OCI-LY7 (cell line): ENCODE measurements at regions not wholly inside any gene's neighbourhood (a gene's known extent, or its start where the extent isn't known, plus 50 kb on each side); places are given as distances from the start of the nearest gene placed in this dataset.

Experiments used
- BruUV-seq: library from RNA; stranded (reverse); fragments of 400-500 nt; replicated peaks from 2 replicates; lab custom pipeline; 2021; lab: Mats Ljungman, UMichigan
- CTCF ChIA-PET: fragments of 300-600 bp; sonication (Branson Sonifier 250); formaldehyde crosslinking; loops from one replicate; lab custom pipeline; 2022; ENCODE audit warnings: antibody characterized with exemption; ENCODE audit not compliant: unreplicated experiment; lab: Charles Lee
- POLR2A ChIA-PET: fragments of 300-600 bp; sonication (Branson Sonifier 250); formaldehyde crosslinking; loops from one replicate; lab custom pipeline; 2022; ENCODE audit warnings: antibody characterized with exemption; lab: Charles Lee
- DNase-seq: peaks from one replicate; pipeline ENCODE4 v3.0.0-alpha.2; 2015; ENCODE audit warnings: low spot score
- H2AFZ ChIP-seq: fragments of 200-600 bp; sonication (generic), shearing (Covaris generic); 2 replicates; pipeline ENCODE4 v1.6.1; 2014; ENCODE audit warnings: mild to moderate bottlenecking, antibody characterized with exemption, low read length, moderate library complexity
- H3K27ac ChIP-seq: fragments of 200-600 bp; sonication (generic); 2 replicates; pipeline ENCODE4 v1.5.1; 2014; ENCODE audit warnings: mixed run types, low read depth, mild to moderate bottlenecking, moderate library complexity, low read length, inconsistent platforms; ENCODE audit not compliant: poor library complexity, severe bottlenecking
- H3K36me3 ChIP-seq: fragments of 200-600 bp; sonication (generic); 2 replicates; pipeline ENCODE4 v1.6.1; 2014; ENCODE audit warnings: mild to moderate bottlenecking, antibody characterized with exemption, low read length, moderate library complexity, mixed read lengths; ENCODE audit not compliant: insufficient read depth
- H3K4me1 ChIP-seq: fragments of 200-600 bp; sonication (generic); 2 replicates; pipeline ENCODE4 v1.5.1; 2014; ENCODE audit warnings: mild to moderate bottlenecking, low read length; ENCODE audit not compliant: insufficient read depth, poor library complexity, severe bottlenecking
- H3K4me2 ChIP-seq: fragments of 200-600 bp; sonication (generic); 2 replicates; pipeline ENCODE4 v1.6.1; 2014; ENCODE audit warnings: mild to moderate bottlenecking, low read length
- H3K4me3 ChIP-seq: fragments of 200-600 bp; sonication (generic); 2 replicates; pipeline ENCODE4 v1.5.1; 2014; ENCODE audit warnings: mild to moderate bottlenecking, low read depth, low read length; ENCODE audit not compliant: poor library complexity, severe bottlenecking
- H3K79me2 ChIP-seq: fragments of 200-600 bp; sonication (generic); 2 replicates; pipeline ENCODE4 v1.6.1; 2016; ENCODE audit warnings: low read depth, mild to moderate bottlenecking, low read length, moderate library complexity, mixed read lengths; ENCODE audit not compliant: insufficient read depth
- H3K9me2 ChIP-seq: fragments of 200-600 bp; sonication (generic); 2 replicates; pipeline ENCODE4 v1.6.1; 2016; ENCODE audit warnings: mild to moderate bottlenecking, low read length, mixed read lengths; ENCODE audit not compliant: insufficient read depth
- H3K9me3 ChIP-seq: fragments of 200-600 bp; sonication (generic); 2 replicates; pipeline ENCODE4 v1.6.1; 2014; ENCODE audit warnings: mild to moderate bottlenecking, mixed run types, low read length, mixed read lengths
- H4K20me1 ChIP-seq: fragments of 200-600 bp; sonication (generic); 2 replicates; pipeline ENCODE4 v1.6.1; 2014; ENCODE audit warnings: mild to moderate bottlenecking, antibody characterized with exemption, low read length, moderate library complexity, mixed read lengths; ENCODE audit not compliant: insufficient read depth
- CTCF ChIP-seq: fragments of 200-600 bp; sonication (generic); conservative IDR thresholded peaks from 2 replicates; pipeline ENCODE4 v1.5.1; 2014; ENCODE audit warnings: mild to moderate bottlenecking, antibody characterized with exemption, low read length, moderate library complexity, mixed read lengths
- EZH2phosphoT487 ChIP-seq: fragments of 200-600 bp; sonication (generic); IDR thresholded peaks from 2 replicates; pipeline ENCODE4 v1.6.1; 2018; ENCODE audit warnings: low read depth, borderline replicate concordance, mild to moderate bottlenecking, mixed run types, antibody characterized with exemption, low read length, moderate library complexity, mixed read lengths
- intact Hi-C: fragments of 100-400 bp; cut with micrococcal nuclease; formaldehyde crosslinking; loops from one replicate; pipeline ENCODE4 v1.10.0; 2022; ENCODE audit not compliant: unreplicated experiment

DNA sequence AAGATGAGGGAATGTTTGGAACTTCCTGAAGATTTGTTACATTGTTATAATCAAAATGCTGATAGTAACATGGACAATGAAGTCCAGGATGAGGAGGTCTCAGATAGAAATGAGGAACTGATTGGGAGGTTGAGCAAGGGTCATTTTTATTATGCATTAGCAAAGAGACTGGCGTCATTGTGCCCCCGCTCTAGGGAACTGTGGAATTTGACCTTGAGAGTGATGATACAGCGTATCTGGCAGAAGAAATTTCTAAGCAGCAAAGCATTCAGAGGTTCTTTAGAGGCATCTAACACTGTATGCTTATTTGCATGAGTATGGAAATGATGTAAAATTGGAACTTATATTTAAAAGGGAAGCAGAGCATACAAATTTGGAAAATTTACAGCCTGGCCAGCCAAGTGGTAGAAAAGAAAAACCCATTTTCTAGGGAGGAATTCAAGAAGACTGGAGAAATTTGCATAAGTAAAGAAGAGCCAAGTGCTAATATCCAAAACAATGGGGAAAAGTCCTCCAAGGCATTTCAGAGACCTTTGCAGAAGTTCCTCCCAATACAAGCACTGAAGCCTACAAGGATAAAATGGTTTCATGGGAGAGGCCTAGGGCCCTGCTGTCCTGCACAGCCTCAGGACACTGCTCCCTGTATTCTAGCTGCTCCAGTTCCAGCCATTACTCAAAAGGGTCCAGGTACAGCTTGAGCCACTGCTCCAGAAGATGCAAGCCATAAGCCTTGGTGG lies 483.0 kb upstream of the NDST4 start:
- ChIA-PET POLR2A (no interaction called here), CTCF (no interaction called here)
- no peaks in the 10 kb centered on the region for H3K4me1 ChIP-seq
- no peaks in the 10 kb centered on the region for H3K36me3 ChIP-seq
- no peaks in the 10 kb centered on the region for H3K9me2 ChIP-seq
- intact Hi-C loops = no loop called here
- no peak overlapping the region for H3K27ac ChIP-seq
- H3K9me3 ChIP-seq = no peaks in the 10 kb centered on the region
- H3K4me3 ChIP-seq = no peak overlapping the region
- TF ChIP-seq EZH2phosphoT487 (no peak), CTCF (no peak)
- no TSS peak for BruUV-seq
- H4K20me1 ChIP-seq = no peaks in the 10 kb centered on the region
- no peak overlapping the region for H2AFZ ChIP-seq
- no peak for DNase-seq
- H3K79me2 ChIP-seq = no peaks in the 10 kb centered on the region
- no peak overlapping the region for H3K4me2 ChIP-seq

DNA sequence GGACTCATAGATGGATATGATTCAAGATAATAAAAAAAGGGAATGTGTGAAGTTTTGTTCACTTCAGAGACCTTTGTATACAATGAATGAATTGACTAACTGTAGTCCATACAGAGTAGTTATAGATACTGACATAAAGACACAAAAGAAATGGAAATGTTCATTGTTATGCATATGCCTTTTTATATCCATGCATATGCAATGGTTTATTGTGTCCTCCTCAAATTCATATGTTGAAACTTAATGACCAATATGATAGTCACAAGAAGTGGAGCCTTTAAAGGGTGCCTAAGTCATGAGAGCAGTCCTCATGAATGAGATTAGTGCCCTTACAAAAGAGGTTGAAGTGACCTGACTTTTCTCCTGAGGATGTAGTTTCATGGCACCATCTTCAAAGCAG lies 467.5 kb upstream of the NDST4 start:
- H3K9me2 ChIP-seq = no peaks in the 10 kb centered on the region
- POLR2A ChIA-PET = no interaction called here
- intact Hi-C loops = no loop called here

More for the DNA sequence above, 467.5 kb upstream of the NDST4 start:
- Histone ChIP-seq H3K27ac (no peak overlapping the region), H3K36me3 (no peaks in the 10 kb centered on the region), H3K4me3 (no peak overlapping the region), H3K9me3 (no peaks in the 10 kb centered on the region), H3K79me2 (no peaks in the 10 kb centered on the region), H4K20me1 (no peaks in the 10 kb centered on the region), H3K4me1 (no peaks in the 10 kb centered on the region), H3K4me2 (no peak overlapping the region), H2AFZ (no peak overlapping the region)
- no peak for DNase-seq
- BruUV-seq = no TSS peak
- CTCF ChIA-PET = no interaction called here
- TF ChIP-seq CTCF = no peak
- TF ChIP-seq EZH2phosphoT487 = no peak
